ENCODE measurements at regions not wholly inside any gene's neighbourhood (a gene's known extent, or its start where the extent isn't known, plus 50 kb on each side); places are given as distances from the start of the nearest gene placed in this dataset.
A peak's percentile ranks its signal among the peaks of the same experiment; 100 is the strongest.

GRCh38 chr4:130203571-130203970 lies 1107.6 kb downstream of the C4orf33 start:
- DNase-seq, result no peak

GRCh38 chr4:130210864-130211263 lies 1114.9 kb downstream of the C4orf33 start:
- no peak for DNase-seq

GRCh38 chr4:130214268-130214667 lies 1118.3 kb downstream of the C4orf33 start:
- no peak for DNase-seq

- peak; percentile 37 for DNase-seq
These were observed 1137.6 kb downstream of the C4orf33 start for GRCh38 chr4:130233377-130234047.

- DNase-seq, result no peak
These were observed 1142.2 kb downstream of the C4orf33 start for GRCh38 chr4:130238121-130238520.

GRCh38 chr4:130249002-130249401 lies 1153.0 kb downstream of the C4orf33 start:
- no peak for DNase-seq

GRCh38 chr4:130257271-130257670 lies 1161.3 kb downstream of the C4orf33 start:
- DNase-seq, result no peak

- no peak for DNase-seq
These were observed 1170.9 kb downstream of the C4orf33 start for GRCh38 chr4:130266814-130267213.

GRCh38 chr4:130288576-130288975 lies 1192.6 kb downstream of the C4orf33 start:
- DNase-seq, result no peak

GRCh38 chr4:130293692-130294091 lies 1197.7 kb downstream of the C4orf33 start:
- no peak for DNase-seq

GRCh38 chr4:130296448-130296847 lies 1200.5 kb downstream of the C4orf33 start:
- DNase-seq, result no peak

GRCh38 chr4:130306566-130306965 lies 1210.6 kb downstream of the C4orf33 start:
- DNase-seq, result no peak

GRCh38 chr4:130309221-130309620 lies 1213.3 kb downstream of the C4orf33 start:
- DNase-seq, result no peak

GRCh38 chr4:130322439-130322838 lies 1226.5 kb downstream of the C4orf33 start:
- DNase-seq, result no peak

- no peak for DNase-seq
These were observed 1233.1 kb downstream of the C4orf33 start for GRCh38 chr4:130329036-130329435.

- no peak for DNase-seq
These were observed 1237.3 kb downstream of the C4orf33 start for GRCh38 chr4:130333241-130333759.

GRCh38 chr4:130335417-130336194 lies 1239.7 kb downstream of the C4orf33 start:
- no peak for DNase-seq

- DNase-seq, result no peak
These were observed 1240.7 kb downstream of the C4orf33 start for GRCh38 chr4:130336585-130337217.

GRCh38 chr4:130338851-130339250 lies 1242.9 kb downstream of the C4orf33 start:
- no peak for DNase-seq

- DNase-seq, result no peak
These were observed 1253.8 kb downstream of the C4orf33 start for GRCh38 chr4:130349745-130350144.

GRCh38 chr4:130356873-130357272 lies 1260.9 kb downstream of the C4orf33 start:
- DNase-seq, result no peak

- DNase-seq, result no peak
These were observed 1263.6 kb downstream of the C4orf33 start for GRCh38 chr4:130359542-130359941.

- no peak for DNase-seq
These were observed 1265.7 kb downstream of the C4orf33 start for GRCh38 chr4:130361616-130362015.

- DNase-seq, result no peak
These were observed 1272.7 kb downstream of the C4orf33 start for GRCh38 chr4:130368668-130369067.

Measured in CD4-positive, alpha-beta T cell treated with Interleukin-21 for 1 hour (primary cell).